Heart left ventricle (tissue), 16 donors: ENCODE measurements at regions not wholly inside any gene's neighbourhood (a gene's known extent, or its start where the extent isn't known, plus 50 kb on each side); places are given as distances from the start of the nearest gene placed in this dataset.
A peak's percentile ranks its signal among the peaks of the same experiment; 100 is the strongest.

Experiments used
- ATAC-seq, 4 donors: fragments of 200-7000 bp; cut with Tn5 transposase; one replicate each; pipeline ENCODE4 v1.9.1; 2020 to 2022; ENCODE audit warnings: moderate library complexity in 4 of 4, mild to moderate bottlenecking in 3 of 4, moderate number of reproducible peaks in 1 of 4
- DNase-seq, 5 donors: peaks; one replicate each; pipeline ENCODE4 v3.0.0-alpha.2; 2020
- H3K27ac ChIP-seq, 12 donors: fragments of 200-600 bp; sonication (generic) in 4 of 12; one replicate each; pipeline versions ENCODE4 v1.5.0 to v1.8.0; 2016 to 2022; ENCODE audit warnings: mild to moderate bottlenecking in 2 of 12
- H3K27me3 ChIP-seq, 9 donors: fragments of 200-600 bp; sonication (generic) in 2 of 9; one replicate each; pipeline versions ENCODE4 v1.5.1 to v1.8.0; 2016 to 2022; ENCODE audit warnings: mild to moderate bottlenecking in 3 of 9
- H3K36me3 ChIP-seq, 9 donors: fragments of 200-600 bp; sonication (generic) in 2 of 9; one replicate each; pipeline versions ENCODE4 v1.5.0 to v1.8.0; 2018 to 2022; ENCODE audit warnings: mild to moderate bottlenecking in 2 of 9
- H3K4me1 ChIP-seq, 12 donors: fragments of 200-600 bp; sonication (generic) in 4 of 12; one replicate each; pipeline versions ENCODE4 v1.5.0 to v1.8.0; 2016 to 2022; ENCODE audit warnings: mild to moderate bottlenecking in 3 of 12
- H3K4me3 ChIP-seq, 12 donors: fragments of 200-600 bp; sonication (generic) in 4 of 12; one replicate each; pipeline versions ENCODE4 v1.5.0 to v1.8.0; 2017 to 2022; ENCODE audit warnings: mild to moderate bottlenecking in 9 of 12, moderate library complexity in 4 of 12
- H3K9me3 ChIP-seq, 12 donors: fragments of 200-600 bp; sonication (generic) in 4 of 12; one replicate each; pipeline versions ENCODE4 v1.5.0 to v1.8.0; 2016 to 2022; ENCODE audit warnings: mild to moderate bottlenecking in 1 of 12
- CTCF ChIP-seq, 12 donors: fragments of 200-600 bp; sonication (generic) in 4 of 12; IDR thresholded peaks; one replicate each; pipeline versions ENCODE4 v1.5.0 to v1.8.0; 2018 to 2022; ENCODE audit warnings: antibody characterized with exemption in 12 of 12, mild to moderate bottlenecking in 5 of 12
- POLR2A ChIP-seq, 2 donors: fragments of 450-650 bp; IDR thresholded peaks; one replicate each; pipeline ENCODE4 v1.6.1; 2017; ENCODE audit warnings: antibody characterized with exemption in 2 of 2, mild to moderate bottlenecking in 2 of 2, moderate library complexity in 2 of 2
- WGBS, 4 donors: extraction: QIAGEN DNeasy Blood & Tissue Kit in 2 of 4; methylation state at CpG; one replicate each; pipeline versions ENCODE4 v1.1.5 to v1.1.7; 2013 to 2018; 5-methylcytosine and 5-hydroxymethylcytosine counted together
- intact Hi-C, 10 donors: fragments of 100-400 bp; cut with DNase I; formaldehyde crosslinking; loops; one replicate each; pipeline versions ENCODE4 v1.11.1 to v1.14.2; 2022
- donor health status: ischemic (EF 13 %, LVEDD 7.1; RV severe dilation, severe dysfunction).
- donor health status: healthy with polysubstance abuse.
- donor health status: DM: no; HTN: yes; CAD: no.
- donor health status: DM: no; HTN: no; CAD: no.
- donor health status: ischemic (EF 25% LVEDD 6.9; RV normal size, moderate dysfunction).
- donor health status: ischemic (EF 25% LVEDD 5.7; RV mildly dilated, moderate dysfunction).
- donor health status: healthy.
- donor health status: DM: yes; HTN: yes; CAD: no.
- donor health status: ischemic (EF 35%, LVEDD 5.7; RV mildly dilated, moderate dysfunction).
- donor health status: nonischemic (EF 11% LVEDD 7.7; RV severe dilation, severe dysfunction).
- donor health status: DM: yes; HTN: yes; CAD: no.
- donor health status: PGD.
- donor health status: ischemic (EF 29% LVEDD 5.4; RV normal size, mild dysfunction).
- donor health status: nonischemic (EF 23%, LVEDD 6.1; RV moderate dilation, normal function).

- Histone ChIP-seq H3K4me1 (peaks cover 0 to 41% (median 0%) of the 10 kb centered on the region in 12 donors), H3K27ac (no peak overlapping the region), H3K4me3 (no peak overlapping the region), H3K9me3 (no peaks in the 10 kb centered on the region), H3K36me3 (no peaks in the 10 kb centered on the region), H3K27me3 (no peaks in the 10 kb centered on the region)
- TF ChIP-seq CTCF (IDR thresholded peaks at IDR 0.05) (no peak), POLR2A (IDR thresholded peaks at IDR 0.05) (no peak)
- 77 to 81% (median 78%) methylated on average over 13 of the region's 13 CpGs for WGBS, 4 donors
- no peak for ATAC-seq
- DNase-seq: no peak
- intact Hi-C loops: loop anchor here in 1 of 10 donors (10.0 kb wide), 1 partner anchor 60 kb away; no protein-coding TSS in a partner anchor
Observed at GRCh38 chr11:10394229-10395101, 60.6 kb upstream of the AMPD3 start.

- no peak for DNase-seq
- WGBS, 4 donors: 78 to 86% (median 80%) methylated on average over 6 of the region's 6 CpGs
- Histone ChIP-seq H3K4me3 (no peak overlapping the region), H3K27me3 (no peaks in the 10 kb centered on the region), H3K36me3 (no peaks in the 10 kb centered on the region), H3K4me1 (peaks cover 0 to 43% (median 0%) of the 10 kb centered on the region in 12 donors), H3K9me3 (no peaks in the 10 kb centered on the region), H3K27ac (no peak overlapping the region)
- TF ChIP-seq POLR2A (IDR thresholded peaks at IDR 0.05) (no peak), CTCF (IDR thresholded peaks at IDR 0.05) (no peak)
- ATAC-seq: peak; percentile 59 to 81 (median 76)
- intact Hi-C loops: loop anchor here in 1 of 10 donors (10.0 kb wide), 1 partner anchor 61 kb away; no protein-coding TSS in a partner anchor
Observed at GRCh38 chr11:10395166-10395897, 59.7 kb upstream of the AMPD3 start.

- DNase-seq (no peak), ATAC-seq (no peak)
- Histone ChIP-seq H3K27ac (no peak overlapping the region), H3K36me3 (no peaks in the 10 kb centered on the region), H3K4me1 (peaks cover 0 to 53% (median 1%) of the 10 kb centered on the region in 12 donors), H3K9me3 (no peaks in the 10 kb centered on the region), H3K27me3 (no peaks in the 10 kb centered on the region), H3K4me3 (no peak overlapping the region)
- 96 to 98% (median 97%) methylated on average over 4 of the region's 4 CpGs for WGBS, 4 donors
- intact Hi-C loops: loop anchor here in 1 of 10 donors (10.0 kb wide), 1 partner anchor 62 kb away; no protein-coding TSS in a partner anchor
- TF ChIP-seq CTCF (IDR thresholded peaks at IDR 0.05) (no peak), POLR2A (IDR thresholded peaks at IDR 0.05) (no peak)
Observed at GRCh38 chr11:10396771-10397170, 58.3 kb upstream of the AMPD3 start.
